Osteoblast (primary cell): ENCODE measurements at regions not wholly inside any gene's neighbourhood (a gene's known extent, or its start where the extent isn't known, plus 50 kb on each side); places are given as distances from the start of the nearest gene placed in this dataset.

Experiments used
- DNase-seq: peaks from one replicate; pipeline ENCODE4 v3.0.0; 2011; ENCODE audit warnings: low spot score, mixed read lengths; ENCODE audit not compliant: insufficient read length; ENCODE audit errors: missing footprints
- H2AFZ ChIP-seq: 2 replicates; pipeline ENCODE4 v1.6.0; 2011; ENCODE audit warnings: mild to moderate bottlenecking, low read length
- H3K27ac ChIP-seq: 2 replicates; pipeline ENCODE4 v1.5.1; 2011; ENCODE audit warnings: mild to moderate bottlenecking, low read depth, low read length, moderate library complexity
- H3K27me3 ChIP-seq: 2 replicates; pipeline ENCODE4 v1.6.0; 2012; ENCODE audit warnings: mild to moderate bottlenecking, control low read depth, inconsistent platforms, low read length, moderate library complexity; ENCODE audit not compliant: insufficient read depth
- H3K36me3 ChIP-seq: 2 replicates; pipeline ENCODE4 v1.5.1; 2011; ENCODE audit warnings: mild to moderate bottlenecking, low read length, control low read depth, moderate library complexity; ENCODE audit not compliant: insufficient read depth
- H3K4me1 ChIP-seq: 2 replicates; pipeline ENCODE4 v1.5.1; 2011; ENCODE audit warnings: mild to moderate bottlenecking, low read length, control low read depth, moderate library complexity; ENCODE audit not compliant: insufficient read depth
- H3K4me2 ChIP-seq: 2 replicates; pipeline ENCODE4 v1.6.0; 2011; ENCODE audit warnings: mild to moderate bottlenecking, low read length; ENCODE audit not compliant: insufficient read depth
- H3K4me3 ChIP-seq: fragments of 200-600 bp; sonication (generic); 3 replicates; pipeline ENCODE4 v1.5.1; 2012; ENCODE audit warnings: mild to moderate bottlenecking, low read length, inconsistent platforms; ENCODE audit not compliant: insufficient read depth
- H3K79me2 ChIP-seq: 2 replicates; pipeline ENCODE4 v1.6.0; 2012; ENCODE audit warnings: mild to moderate bottlenecking, low read length, control low read depth, inconsistent platforms; ENCODE audit not compliant: insufficient read depth
- H3K9me3 ChIP-seq: 2 replicates; pipeline ENCODE4 v1.5.1; 2011; ENCODE audit warnings: low read depth, low read length, control low read depth
- H4K20me1 ChIP-seq: 2 replicates; pipeline ENCODE4 v1.6.0; 2012; ENCODE audit warnings: mild to moderate bottlenecking, low read length, control low read depth; ENCODE audit not compliant: insufficient read depth
- CTCF ChIP-seq: IDR thresholded peaks from 2 replicates; pipeline ENCODE4 v1.5.1; 2011; ENCODE audit warnings: mild to moderate bottlenecking, low read depth, low read length, moderate library complexity; ENCODE audit errors: extremely low read depth

- Histone ChIP-seq H3K36me3 (no peaks in the 10 kb centered on the region), H3K9me3 (no peaks in the 10 kb centered on the region), H2AFZ (no peak overlapping the region)
These were observed 506.8 kb downstream of the BRD1 start for GRCh38 chr22:49320714-49321476.

GRCh38 chr22:49317369-49317768 is 510.3 kb downstream of the BRD1 start:
- no peak for DNase-seq
- Histone ChIP-seq H3K27ac (no peak overlapping the region), H4K20me1 (no peaks in the 10 kb centered on the region), H3K4me1 (no peaks in the 10 kb centered on the region), H2AFZ (no peak overlapping the region), H3K4me3 (no peak overlapping the region), H3K36me3 (no peaks in the 10 kb centered on the region), H3K27me3 (no peaks in the 10 kb centered on the region), H3K9me3 (no peaks in the 10 kb centered on the region), H3K79me2 (no peaks in the 10 kb centered on the region), H3K4me2 (no peak overlapping the region)
- TF ChIP-seq CTCF: no peak

More at GRCh38 chr22:49320714-49321476, 506.8 kb downstream of the BRD1 start:
- Histone ChIP-seq H3K79me2 (no peaks in the 10 kb centered on the region), H3K27me3 (no peaks in the 10 kb centered on the region), H3K4me2 (no peak overlapping the region), H3K27ac (no peak overlapping the region), H3K4me1 (no peaks in the 10 kb centered on the region), H3K4me3 (no peak overlapping the region), H4K20me1 (no peaks in the 10 kb centered on the region)
- TF ChIP-seq CTCF: no peak
- DNase-seq: peak; percentile 26

GRCh38 chr22:49312601-49313000 is 515.1 kb downstream of the BRD1 start:
- Histone ChIP-seq H3K4me3 (no peak overlapping the region), H3K27me3 (no peaks in the 10 kb centered on the region), H3K79me2 (no peaks in the 10 kb centered on the region)

GRCh38 chr22:49310354-49310753 is 517.3 kb downstream of the BRD1 start:
- Histone ChIP-seq H3K79me2 (no peaks in the 10 kb centered on the region), H3K27ac (no peak overlapping the region), H3K4me1 (no peaks in the 10 kb centered on the region), H3K27me3 (no peaks in the 10 kb centered on the region), H3K4me2 (no peak overlapping the region), H3K9me3 (no peaks in the 10 kb centered on the region), H3K4me3 (no peak overlapping the region), H4K20me1 (no peaks in the 10 kb centered on the region), H3K36me3 (no peaks in the 10 kb centered on the region), H2AFZ (no peak overlapping the region)
- no peak for TF ChIP-seq CTCF
- DNase-seq: peak; percentile 3

More at GRCh38 chr22:49312601-49313000, 515.1 kb downstream of the BRD1 start:
- H3K4me2 ChIP-seq: no peak overlapping the region
- no peaks in the 10 kb centered on the region for H3K9me3 ChIP-seq
- no peaks in the 10 kb centered on the region for H4K20me1 ChIP-seq
- H3K36me3 ChIP-seq: no peaks in the 10 kb centered on the region
- no peak for TF ChIP-seq CTCF
- DNase-seq: peak; percentile 36
- H2AFZ ChIP-seq: no peak overlapping the region
- no peaks in the 10 kb centered on the region for H3K4me1 ChIP-seq
- H3K27ac ChIP-seq: no peak overlapping the region
